Left renal cortex interstitium (tissue), 4 donors: ENCODE measurements at regions not wholly inside any gene's neighbourhood (a gene's known extent, or its start where the extent isn't known, plus 50 kb on each side); places are given as distances from the start of the nearest gene placed in this dataset.
"Not testable (repeated sequence)": the region's sequence is repeated elsewhere in the genome, so short reads cannot be mapped to it uniquely, and the experiment has no call there.

Source experiments
- DNase-seq, 4 donors: peaks; one replicate each; pipeline ENCODE4 v3.0.0-alpha.2; 2013; ENCODE audit warnings: low read depth in 4 of 4, low spot score in 2 of 4, missing footprints in 1 of 4

DNA sequence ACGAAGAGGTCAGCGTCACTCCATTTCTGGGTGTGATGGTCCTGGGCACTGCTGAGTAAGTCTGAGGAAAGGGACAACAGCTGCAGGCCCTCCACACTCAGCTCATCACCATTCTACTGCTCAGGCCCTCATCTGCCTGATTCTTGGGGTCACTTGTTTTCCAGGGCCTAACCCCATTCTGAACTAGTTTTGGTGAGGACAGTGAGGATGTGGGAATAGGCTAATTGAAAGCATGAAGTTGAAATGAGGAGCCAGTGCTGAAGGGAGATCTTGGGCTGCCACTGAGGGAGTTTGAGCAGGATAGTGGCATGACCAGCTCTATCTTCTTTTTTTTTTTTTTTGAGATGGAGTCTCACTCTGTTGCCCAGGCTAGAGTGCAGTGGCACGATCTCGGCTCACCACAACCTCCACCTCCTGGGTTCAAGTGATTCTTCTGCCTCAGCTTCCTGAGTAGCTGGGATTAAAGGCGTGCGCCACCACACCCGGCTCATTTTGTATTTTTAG lies 155.7 kb downstream of the VEGFA start:
- not testable (repeated sequence) for DNase-seq

DNA sequence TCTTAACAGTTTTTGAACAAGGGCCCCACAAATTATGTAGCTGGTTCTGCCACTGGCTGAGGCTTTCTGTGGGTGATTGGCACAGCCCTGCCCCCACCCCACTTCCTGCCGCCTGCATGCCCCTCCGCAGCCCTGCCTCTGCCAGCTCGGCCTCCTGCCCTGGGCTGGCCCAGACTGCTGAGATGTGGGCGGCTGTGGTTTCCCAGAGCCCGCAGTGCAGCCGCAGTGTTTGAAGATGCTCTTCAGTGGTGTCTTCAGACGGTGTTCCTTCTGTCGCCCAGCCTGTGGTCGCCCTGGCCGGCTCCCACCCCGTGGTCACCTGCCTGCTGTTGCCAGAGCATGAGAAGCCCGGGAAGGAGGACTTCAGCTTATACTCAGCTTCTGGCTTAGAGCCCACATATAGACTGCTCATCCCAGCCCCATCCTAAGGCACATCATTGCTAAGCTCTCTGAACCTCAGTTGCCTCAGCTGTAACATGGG lies 154.3 kb downstream of the VEGFA start:
- no peak for DNase-seq

DNA sequence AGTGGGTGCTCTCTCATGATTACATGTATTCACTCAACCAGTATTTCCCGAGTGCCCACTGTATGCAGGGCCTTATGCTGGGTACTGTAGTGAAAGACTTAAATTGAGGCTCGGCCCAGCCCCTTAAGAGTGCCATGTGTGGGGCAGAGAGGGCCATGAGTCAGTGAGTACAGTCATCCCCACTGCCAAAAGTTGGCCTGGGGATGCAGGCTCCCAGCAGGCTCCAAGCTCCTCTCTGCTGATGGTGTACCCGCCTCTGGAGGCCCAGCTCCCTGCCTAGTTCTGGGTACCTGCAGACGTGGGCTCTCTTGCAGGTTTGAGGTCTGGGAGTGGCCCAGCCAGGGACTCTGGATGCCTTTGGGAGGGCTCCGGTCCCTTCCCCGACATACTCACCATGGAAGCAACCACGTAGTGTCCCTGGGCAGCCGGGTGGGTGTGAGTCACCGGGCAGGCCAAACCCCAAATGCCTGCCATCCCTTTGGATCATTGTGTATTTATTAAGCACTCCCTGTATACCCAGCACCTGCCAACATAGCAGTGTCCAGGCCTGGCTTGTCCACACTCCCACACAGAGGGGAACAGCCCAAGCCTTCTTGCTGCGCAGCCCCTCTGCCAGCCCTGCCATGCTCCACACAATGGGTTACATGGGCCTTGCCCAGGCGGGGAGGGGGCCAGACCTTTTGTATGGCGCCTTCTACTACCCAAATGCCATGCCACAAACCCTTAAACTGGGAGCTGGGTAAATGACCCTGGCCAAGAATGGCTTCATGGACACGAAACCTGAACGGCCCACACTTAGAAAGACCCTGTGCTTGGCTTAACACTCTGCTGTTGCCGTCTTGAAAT lies 153.6 kb downstream of the VEGFA start:
- no peak for DNase-seq

DNA sequence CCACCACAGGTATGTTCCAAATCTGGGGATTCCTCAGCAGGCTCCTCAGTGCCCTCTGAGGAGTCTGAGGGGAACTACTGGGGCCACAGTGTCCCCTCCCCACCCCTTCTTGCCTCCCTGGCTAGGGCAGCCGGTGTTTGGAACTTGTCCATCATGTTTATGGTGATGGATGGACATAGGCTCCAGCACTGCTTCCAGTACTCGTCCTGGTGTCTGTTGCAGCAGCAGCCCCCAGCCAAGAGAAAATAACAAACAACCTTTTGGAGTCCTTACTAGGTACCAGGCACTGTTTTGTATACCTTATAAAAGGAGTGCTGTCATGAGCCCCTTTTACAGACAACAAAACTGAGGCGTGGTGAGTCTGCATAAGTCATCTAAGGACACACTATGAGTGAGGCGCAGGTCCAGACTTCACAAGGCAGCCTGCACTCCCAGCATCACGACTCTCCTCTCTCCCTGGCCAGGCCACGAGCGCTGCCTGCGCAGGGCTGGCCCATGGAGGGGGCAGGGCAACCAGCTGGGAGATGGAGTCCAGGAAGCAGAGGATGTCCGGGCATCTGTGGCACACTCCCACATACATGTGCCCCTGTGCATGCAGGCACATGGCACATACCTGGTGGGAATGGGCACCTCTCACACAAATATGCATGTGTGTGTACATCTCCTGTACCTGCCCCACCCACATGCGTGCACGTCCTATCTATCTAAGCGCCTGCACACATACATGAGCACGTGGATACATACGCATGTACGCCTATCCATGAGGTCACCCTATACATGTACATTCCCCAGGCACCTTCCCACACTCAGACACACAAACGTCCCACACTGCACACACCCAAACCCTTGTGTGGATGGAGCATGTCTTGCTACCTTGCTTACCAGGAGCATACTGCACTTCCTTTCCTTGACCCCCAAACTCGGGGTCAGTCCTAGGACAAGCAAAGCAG lies 152.7 kb downstream of the VEGFA start:
- DNase-seq: no peak

DNA sequence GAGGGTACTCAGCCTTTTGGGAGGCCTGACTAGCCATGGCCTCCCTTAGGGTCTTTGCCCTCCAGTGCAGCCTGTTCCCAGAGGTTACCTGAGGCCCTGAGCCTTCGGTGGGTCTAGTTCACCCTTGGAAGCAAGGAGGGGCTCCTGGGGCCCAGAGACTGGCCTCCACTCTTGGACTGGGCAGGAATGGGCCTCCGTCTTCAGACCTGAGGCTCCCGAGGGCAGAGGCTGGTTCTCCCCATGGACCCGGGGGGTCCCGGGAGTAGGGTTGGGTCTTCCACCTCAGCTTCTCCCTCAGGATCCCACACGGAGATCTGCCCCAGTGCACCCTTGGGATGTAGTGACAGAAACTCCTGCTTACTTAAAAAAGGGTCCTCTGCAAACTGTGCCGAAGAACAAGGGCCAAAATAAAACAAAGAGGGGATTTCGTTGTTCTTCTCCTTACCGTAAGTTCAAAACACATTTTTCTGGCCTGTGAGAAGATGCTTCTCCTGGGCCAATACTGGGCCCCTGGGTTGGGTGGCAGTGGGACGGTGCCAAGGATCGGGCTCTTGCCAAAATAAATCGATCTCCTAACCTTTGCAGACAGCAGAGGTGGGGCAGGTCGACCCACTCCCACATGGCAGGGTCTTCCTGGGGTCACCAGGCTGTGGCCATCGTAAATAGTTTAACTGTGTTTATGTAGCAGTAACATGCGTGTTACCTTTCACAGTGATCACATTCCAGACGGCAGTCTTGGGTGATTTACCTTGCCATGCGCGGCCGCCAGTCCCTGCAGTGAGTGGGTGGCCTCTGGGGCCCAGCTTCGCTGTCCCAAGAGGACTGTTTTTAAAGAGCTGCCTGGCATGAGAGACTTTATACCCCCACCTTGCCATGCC lies 151.8 kb downstream of the VEGFA start:
- no peak for DNase-seq

DNA sequence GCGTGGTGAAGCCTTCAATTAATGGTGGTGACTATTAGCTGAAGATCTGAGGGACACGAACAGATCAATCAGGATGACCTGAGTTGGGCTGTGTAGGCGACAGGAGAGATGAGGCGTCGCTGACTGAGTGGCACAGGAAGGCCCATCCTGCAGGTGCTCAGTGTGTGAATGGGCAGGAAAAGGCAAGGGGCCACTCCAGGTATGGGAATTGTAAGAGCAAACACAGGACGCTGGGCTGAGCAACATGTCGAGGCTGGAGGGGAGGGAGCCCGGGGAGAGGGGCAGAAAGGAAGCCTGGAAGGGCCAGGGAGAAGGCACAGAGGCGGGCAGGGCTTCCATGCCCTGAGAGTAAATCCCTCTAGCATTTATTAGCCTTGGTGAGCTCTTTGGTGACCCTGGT lies 151.0 kb downstream of the VEGFA start:
- DNase-seq: no peak

DNA sequence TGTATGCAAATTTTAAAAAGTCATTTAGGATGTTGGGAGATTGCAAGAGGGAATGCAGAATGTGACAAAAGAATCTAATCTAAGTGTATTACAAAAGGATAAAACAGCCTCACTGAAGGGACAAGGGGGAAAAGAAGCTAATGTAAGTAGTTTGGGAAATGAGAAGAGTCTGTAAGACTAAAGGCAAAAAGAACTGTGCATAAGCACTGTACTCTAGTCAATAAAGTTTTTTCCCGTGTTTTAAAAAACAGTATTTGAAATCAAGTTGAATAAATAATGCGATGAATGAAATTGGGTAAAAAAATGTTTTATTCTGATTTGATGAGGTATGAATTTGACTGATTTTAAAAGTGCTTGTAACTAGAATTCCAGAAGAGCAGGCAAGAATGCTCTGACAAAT lies 149.8 kb downstream of the VEGFA start:
- DNase-seq: no peak

DNA sequence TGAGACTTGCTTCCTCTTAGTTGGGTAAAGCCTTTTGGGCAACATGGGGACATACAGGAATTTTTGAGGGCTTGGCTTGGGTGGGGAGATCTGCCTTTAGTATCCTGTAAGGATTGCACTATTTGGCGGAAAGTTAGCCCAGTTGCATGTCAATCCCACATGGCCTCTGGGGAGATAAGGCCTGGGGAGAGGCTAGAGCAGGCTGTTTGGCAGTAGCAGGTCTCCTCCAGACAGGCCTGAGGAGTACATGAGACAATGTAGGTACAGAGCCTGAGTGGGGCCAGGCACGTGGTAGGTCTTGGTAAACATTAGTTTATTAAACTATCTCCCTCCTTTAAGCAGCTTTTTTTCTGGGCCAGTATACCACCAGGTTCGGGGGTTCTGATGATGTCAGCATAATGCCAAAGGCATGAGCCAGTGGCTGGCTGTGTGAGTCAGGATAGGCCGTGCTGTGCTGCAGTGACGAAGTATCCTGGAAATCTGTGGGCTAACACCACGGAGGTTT lies 147.9 kb downstream of the VEGFA start:
- DNase-seq: no peak

DNA sequence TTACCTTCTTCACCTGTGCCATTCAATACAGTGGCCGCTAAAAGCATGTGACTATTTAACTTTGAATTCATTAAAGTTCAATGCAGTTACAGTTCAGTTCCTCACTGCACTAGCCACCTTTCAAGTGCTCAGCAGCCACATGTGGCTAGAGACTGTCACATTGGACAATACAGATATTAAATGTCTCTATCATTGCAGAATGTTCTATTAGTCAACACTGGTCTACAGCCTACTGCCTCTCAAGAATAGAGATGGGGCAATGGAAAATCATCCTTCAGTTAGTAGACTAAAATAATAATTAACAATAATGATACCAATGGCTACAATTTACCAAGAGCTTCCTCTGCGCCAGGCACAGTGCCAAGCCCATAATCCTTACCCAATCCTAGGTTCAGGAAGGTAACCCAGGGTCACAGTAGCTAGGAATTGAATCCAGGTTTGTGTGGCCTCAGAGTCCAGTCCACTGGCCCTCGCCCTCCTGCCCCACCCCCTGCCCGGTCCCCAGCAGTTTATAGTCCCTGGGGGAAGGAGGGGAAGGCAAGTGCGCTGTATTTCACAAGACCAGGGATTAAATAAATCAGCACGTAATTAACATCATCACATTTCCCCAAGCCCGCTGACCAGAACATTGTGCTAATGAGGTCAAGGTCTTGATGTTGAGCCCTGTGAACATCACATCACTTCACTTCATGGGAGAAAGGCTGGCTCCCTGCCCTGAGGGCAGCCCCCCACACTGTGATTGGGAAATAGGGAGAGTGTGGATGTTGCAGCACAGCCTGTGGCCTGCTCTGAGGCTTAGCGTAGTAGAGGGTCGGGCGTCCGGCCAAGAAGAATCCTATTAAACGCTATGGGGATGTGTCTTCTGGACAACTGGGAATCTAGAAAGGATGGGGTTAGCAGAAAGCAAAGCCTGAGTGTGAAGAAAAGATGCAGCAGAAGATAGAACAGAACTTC lies 147.2 kb downstream of the VEGFA start:
- DNase-seq: no peak

DNA sequence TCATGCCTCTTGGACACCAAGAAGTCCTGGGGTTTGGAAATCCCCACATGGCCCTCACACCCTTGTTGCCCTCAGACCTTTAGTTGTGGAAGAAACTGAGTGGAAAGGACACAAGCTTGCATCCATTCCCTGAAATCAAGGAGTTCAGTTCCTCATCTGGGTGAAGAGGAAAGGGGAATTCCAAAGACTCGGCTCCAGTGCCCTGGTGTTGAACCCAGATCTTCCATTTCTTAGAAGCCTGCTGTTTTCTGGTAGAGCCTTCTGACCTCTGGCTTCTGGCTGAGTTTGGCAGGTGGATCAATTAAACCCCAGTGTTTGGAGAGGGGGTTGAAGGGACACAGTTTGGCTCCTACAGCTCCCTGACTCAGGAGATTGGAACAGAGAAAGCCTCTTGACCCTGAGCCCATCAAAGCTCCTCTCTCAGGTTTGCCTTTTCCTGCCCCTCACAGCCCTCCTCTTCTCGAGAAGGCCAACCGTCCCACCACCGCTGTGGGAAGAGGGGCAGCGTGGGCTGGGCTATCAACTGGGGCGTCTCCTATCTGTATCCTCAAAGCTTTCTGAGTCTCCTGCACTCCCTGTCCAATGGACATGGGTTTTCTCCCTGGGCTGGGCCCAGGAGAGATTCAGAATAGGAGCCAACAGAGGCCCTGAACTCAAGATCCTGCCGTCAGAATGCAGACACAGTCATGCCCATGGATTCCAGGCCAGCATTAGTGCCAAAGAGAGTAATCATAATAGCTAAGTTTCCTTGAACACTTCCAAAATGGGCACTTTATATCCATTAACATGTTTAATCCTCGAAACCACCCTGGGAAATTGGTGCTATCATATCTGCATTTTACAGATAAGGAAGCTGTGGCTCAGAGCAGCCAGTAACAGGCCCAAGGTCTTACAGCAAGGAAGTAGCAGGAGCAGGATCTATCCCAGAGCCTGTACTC lies 146.2 kb downstream of the VEGFA start:
- DNase-seq: no peak

DNA sequence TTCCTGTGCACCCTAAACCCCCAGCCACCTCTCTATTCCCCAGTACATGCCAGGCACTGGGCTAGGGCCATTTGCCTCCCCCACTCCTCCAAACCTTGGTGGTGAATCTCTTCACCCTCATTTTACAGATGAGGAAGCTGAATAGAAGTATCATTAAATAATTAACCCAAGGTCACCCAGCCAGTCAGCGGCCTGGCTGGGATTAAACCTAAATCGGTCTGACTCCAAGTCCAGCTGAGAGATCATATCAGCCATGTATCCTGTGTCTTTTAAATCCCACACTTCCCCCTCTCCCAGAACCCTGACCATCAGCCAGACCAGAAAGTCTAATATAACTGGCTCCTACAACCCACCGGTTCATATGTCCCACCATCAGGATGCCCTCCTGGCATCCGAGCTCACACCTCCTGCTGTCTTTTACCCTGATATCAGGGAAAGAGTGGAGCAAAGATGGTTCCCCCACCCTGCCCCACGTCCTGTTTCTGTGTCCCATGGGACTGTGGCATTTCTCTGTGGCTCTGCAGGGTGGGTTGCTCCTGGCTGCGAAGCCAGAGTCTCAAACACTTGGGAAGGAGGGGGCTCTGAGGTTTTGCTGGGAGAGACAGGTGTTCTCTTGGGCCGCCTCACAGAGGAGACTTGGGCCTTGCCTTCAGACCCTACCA lies 145.3 kb downstream of the VEGFA start:
- no peak for DNase-seq

DNA sequence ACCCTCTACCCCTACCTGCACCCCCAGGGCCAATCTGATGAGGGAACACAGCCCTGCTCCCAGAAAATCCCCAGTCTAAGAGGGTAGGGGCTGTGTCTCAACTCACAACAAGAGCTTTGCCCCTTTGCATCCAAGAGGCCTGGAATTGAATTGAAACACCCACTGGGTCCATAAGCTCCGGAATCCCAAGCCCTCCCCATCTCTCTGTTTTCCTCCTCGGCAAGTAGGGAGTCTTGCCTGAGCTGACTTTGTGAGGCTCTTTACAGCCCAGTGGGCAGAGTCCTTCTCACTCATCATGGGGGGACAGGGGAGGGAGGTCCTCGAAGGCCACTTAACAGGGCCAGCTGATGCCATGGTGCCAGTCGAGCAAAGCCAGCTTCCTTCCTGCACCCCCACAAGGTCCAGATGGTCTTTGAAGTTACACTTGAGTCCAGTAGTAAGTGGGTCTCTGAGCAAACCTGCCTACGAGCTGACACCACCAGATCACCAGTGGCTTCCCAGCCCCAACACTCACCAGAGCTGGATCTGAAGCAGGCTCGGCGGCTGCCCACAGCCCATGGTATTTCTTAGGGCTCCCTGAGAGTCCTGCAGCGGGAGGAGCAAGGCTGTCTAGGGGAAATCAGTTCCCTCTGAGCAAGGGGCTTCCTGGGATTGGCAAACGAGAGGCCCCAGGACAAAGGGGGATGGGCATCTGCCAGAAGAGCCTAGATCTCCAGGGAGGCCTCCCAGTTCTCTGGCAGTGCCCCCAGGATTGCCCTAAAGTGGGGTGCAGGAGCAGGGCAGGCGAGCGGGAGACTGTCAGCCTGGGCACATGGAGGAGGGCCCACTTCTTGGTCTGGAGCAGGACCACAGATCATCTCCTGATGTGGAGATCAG lies 144.5 kb downstream of the VEGFA start:
- no peak for DNase-seq

DNA sequence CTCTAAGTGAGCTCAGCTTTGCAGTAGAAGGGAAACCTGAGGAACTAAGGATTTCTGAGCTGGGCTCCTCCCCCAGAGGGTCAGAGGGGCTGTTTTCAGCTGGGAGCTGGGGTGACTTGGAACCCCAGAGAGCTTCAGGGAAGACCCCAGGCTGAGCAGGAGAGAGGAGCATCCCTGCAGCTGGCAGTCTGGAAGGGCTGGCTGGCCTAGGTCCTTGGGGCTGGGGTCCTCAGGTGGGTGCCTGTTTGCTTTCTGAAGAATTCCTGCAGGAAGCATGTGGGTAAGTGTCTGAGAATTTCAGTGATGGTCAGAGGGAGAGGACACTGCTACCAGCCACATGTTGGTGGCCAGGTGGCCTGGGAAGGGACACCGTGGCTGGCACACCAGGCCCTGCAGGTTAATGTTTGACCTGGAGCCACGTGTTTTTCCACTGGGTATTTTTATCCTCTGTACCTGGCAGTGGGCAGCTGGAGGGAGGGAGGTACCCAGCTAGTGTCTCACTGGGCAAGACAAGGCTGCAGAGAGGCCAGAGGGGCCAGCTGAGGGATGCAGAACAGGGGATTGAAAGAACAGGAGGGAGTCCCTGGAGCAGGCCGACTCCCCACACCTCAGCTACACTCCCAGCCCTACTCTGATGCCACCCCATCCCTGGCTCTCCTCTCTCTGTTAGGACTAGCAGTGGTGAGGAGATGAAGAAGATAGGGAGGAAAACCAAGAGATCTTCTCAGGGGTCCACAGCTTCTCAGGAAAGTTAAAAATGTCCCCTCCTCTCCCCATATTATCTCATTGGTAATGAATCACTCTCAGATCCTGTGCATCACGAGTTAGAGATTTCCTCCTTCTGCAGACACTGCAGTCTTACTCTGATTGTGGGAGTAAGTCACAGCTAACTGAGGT lies 143.6 kb downstream of the VEGFA start:
- no peak for DNase-seq

DNA sequence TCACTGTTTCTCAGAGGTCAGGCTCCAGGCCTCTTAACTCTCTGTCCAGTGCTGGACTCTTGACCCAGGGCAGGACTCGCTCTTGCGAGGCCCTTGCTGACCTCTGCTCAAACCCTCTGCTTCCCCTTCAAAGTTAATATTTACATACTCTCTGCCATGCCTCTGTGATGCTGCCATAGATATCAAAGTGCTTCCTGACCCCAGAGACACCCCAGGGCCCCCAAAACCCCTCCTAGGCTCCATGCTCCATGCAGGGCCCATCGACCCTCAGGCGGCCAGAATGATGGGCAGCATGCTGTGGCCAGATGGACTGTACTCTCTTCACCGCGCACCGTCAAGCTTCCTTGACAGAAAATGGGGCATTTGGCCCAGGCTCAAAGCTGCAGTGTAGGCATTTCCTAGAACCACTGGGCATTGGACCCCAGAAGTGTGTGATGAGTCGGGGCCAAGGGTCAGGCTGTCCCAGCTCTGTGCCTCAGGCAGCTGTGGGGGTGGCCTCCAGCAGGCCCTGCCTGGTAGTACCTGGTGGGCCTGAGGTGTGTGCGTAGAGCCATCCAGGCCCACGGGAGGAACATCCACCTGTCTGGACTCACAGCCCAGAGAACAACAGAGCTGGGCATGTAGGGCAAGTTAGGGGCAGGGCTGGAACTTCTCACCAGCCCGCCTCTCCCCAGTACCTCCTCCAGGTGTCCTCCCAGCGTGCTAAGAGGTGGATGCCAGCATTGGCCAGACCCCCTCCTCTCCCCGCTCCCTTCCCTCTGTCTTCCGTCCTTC lies 142.8 kb downstream of the VEGFA start:
- no peak for DNase-seq
